ENCODE measurements at regions not wholly inside any gene's neighbourhood (a gene's known extent, or its start where the extent isn't known, plus 50 kb on each side); places are given as distances from the start of the nearest gene placed in this dataset.

GRCh38 chr5:142478113-142478512 is 153.3 kb upstream of the SPRY4 start:
- ATAC-seq (no peak), DNase-seq (no peak)
- Mint-ChIP-seq H3K9me3 (ENCODE audit: low read depth) (no peaks in the 10 kb centered on the region), H3K4me1 (peaks cover 3% of the 10 kb centered on the region), H3K27me3 (peaks cover 11% of the 10 kb centered on the region), H3K4me3 (no peak overlapping the region), H3K27ac (no peak overlapping the region), H3K36me3 (no peaks in the 10 kb centered on the region)
- CTCF ChIA-PET: no interaction called here

GRCh38 chr5:142475102-142475513 is 150.3 kb upstream of the SPRY4 start:
- Mint-ChIP-seq H3K9me3 (ENCODE audit: low read depth) (no peaks in the 10 kb centered on the region), H3K4me1 (peaks cover 10% of the 10 kb centered on the region), H3K27ac (no peak overlapping the region), H3K27me3 (peaks cover 8% of the 10 kb centered on the region), H3K36me3 (no peaks in the 10 kb centered on the region), H3K4me3 (no peak overlapping the region)
- ATAC-seq (no peak), DNase-seq (no peak)
- CTCF ChIA-PET: no interaction called here

GRCh38 chr5:142474431-142475094 is 149.7 kb upstream of the SPRY4 start:
- H3K36me3 Mint-ChIP-seq: no peaks in the 10 kb centered on the region

GRCh38 chr5:142473038-142473437 is 148.2 kb upstream of the SPRY4 start:
- peaks cover 10% of the 10 kb centered on the region for H3K4me1 Mint-ChIP-seq
- ATAC-seq: no peak
- no peak overlapping the region for H3K27ac Mint-ChIP-seq
- no peak for DNase-seq
- no peak overlapping the region for H3K4me3 Mint-ChIP-seq
- H3K27me3 Mint-ChIP-seq: no peaks in the 10 kb centered on the region
- no peaks in the 10 kb centered on the region for H3K36me3 Mint-ChIP-seq
- CTCF ChIA-PET: no interaction called here
- no peaks in the 10 kb centered on the region for H3K9me3 Mint-ChIP-seq (ENCODE audit: low read depth)

More at GRCh38 chr5:142474431-142475094, 149.7 kb upstream of the SPRY4 start:
- ATAC-seq (no peak), DNase-seq (no peak)
- Mint-ChIP-seq H3K4me1 (peaks cover 10% of the 10 kb centered on the region), H3K9me3 (ENCODE audit: low read depth) (no peaks in the 10 kb centered on the region), H3K4me3 (no peak overlapping the region), H3K27ac (no peak overlapping the region), H3K27me3 (peaks cover 5% of the 10 kb centered on the region)
- CTCF ChIA-PET: no interaction called here

GRCh38 chr5:142472306-142472951 is 147.6 kb upstream of the SPRY4 start:
- Mint-ChIP-seq H3K4me3 (no peak overlapping the region), H3K36me3 (no peaks in the 10 kb centered on the region), H3K27me3 (no peaks in the 10 kb centered on the region), H3K4me1 (peaks cover 10% of the 10 kb centered on the region), H3K9me3 (ENCODE audit: low read depth) (no peaks in the 10 kb centered on the region), H3K27ac (peak overlapping the region; percentile 64)
- ATAC-seq: peak; percentile 97
- peak; percentile 72 for DNase-seq
- CTCF ChIA-PET: no interaction called here

- no peaks in the 10 kb centered on the region for H3K36me3 Mint-ChIP-seq
- DNase-seq: no peak
- no peak for ATAC-seq
- H3K27me3 Mint-ChIP-seq: peaks cover 2% of the 10 kb centered on the region
- no peaks in the 10 kb centered on the region for H3K4me1 Mint-ChIP-seq
- no peak overlapping the region for H3K4me3 Mint-ChIP-seq
- H3K27ac Mint-ChIP-seq: no peak overlapping the region
- CTCF ChIA-PET: interaction anchor here (1.6 kb wide), 1 partner anchor 10 kb away, joined by 4 read pairs; no protein-coding TSS in a partner anchor
- H3K9me3 Mint-ChIP-seq (ENCODE audit: low read depth): no peaks in the 10 kb centered on the region
Measured at GRCh38 chr5:142466195-142466971, 141.6 kb upstream of the SPRY4 start.

GRCh38 chr5:142465476-142465875 is 140.7 kb upstream of the SPRY4 start:
- DNase-seq: no peak
- H3K27ac Mint-ChIP-seq: no peak overlapping the region
- H3K4me3 Mint-ChIP-seq: no peak overlapping the region
- ATAC-seq: no peak
- peaks cover 2% of the 10 kb centered on the region for H3K27me3 Mint-ChIP-seq
- H3K36me3 Mint-ChIP-seq: no peaks in the 10 kb centered on the region
- H3K9me3 Mint-ChIP-seq (ENCODE audit: low read depth): no peaks in the 10 kb centered on the region
- CTCF ChIA-PET: interaction anchor here (1.6 kb wide), 1 partner anchor 11 kb away, joined by 4 read pairs; no protein-coding TSS in a partner anchor
- no peaks in the 10 kb centered on the region for H3K4me1 Mint-ChIP-seq

- Mint-ChIP-seq H3K9me3 (ENCODE audit: low read depth) (no peaks in the 10 kb centered on the region), H3K27ac (no peak overlapping the region), H3K4me1 (no peaks in the 10 kb centered on the region), H3K36me3 (no peaks in the 10 kb centered on the region), H3K4me3 (no peak overlapping the region), H3K27me3 (peaks cover 2% of the 10 kb centered on the region)
- no peak for ATAC-seq
- CTCF ChIA-PET: no interaction called here
- no peak for DNase-seq
Measured at GRCh38 chr5:142463904-142464303, 139.1 kb upstream of the SPRY4 start.

- ATAC-seq (no peak), DNase-seq (no peak)
- no peaks in the 10 kb centered on the region for H3K9me3 Mint-ChIP-seq (ENCODE audit: low read depth)
- CTCF ChIA-PET: no interaction called here
- peaks cover 2% of the 10 kb centered on the region for H3K4me1 Mint-ChIP-seq
- no peak overlapping the region for H3K27ac Mint-ChIP-seq
- no peak overlapping the region for H3K4me3 Mint-ChIP-seq
- H3K36me3 Mint-ChIP-seq: no peaks in the 10 kb centered on the region
- H3K27me3 Mint-ChIP-seq: peaks cover 3% of the 10 kb centered on the region
Measured at GRCh38 chr5:142461028-142461590, 136.3 kb upstream of the SPRY4 start.

GRCh38 chr5:142459209-142459608 is 134.4 kb upstream of the SPRY4 start:
- DNase-seq (no peak), ATAC-seq (no peak)
- H3K9me3 Mint-ChIP-seq (ENCODE audit: low read depth): no peaks in the 10 kb centered on the region
- H3K27ac Mint-ChIP-seq: no peak overlapping the region
- CTCF ChIA-PET: no interaction called here
- peaks cover 8% of the 10 kb centered on the region for H3K4me1 Mint-ChIP-seq
- H3K36me3 Mint-ChIP-seq: no peaks in the 10 kb centered on the region
- peaks cover 10% of the 10 kb centered on the region for H3K27me3 Mint-ChIP-seq
- no peak overlapping the region for H3K4me3 Mint-ChIP-seq

GRCh38 chr5:142455856-142456255 is 131.0 kb upstream of the SPRY4 start:
- H3K4me3 Mint-ChIP-seq: no peak overlapping the region
- H3K36me3 Mint-ChIP-seq: no peaks in the 10 kb centered on the region
- no peak overlapping the region for H3K27ac Mint-ChIP-seq
- H3K27me3 Mint-ChIP-seq: peaks cover 16% of the 10 kb centered on the region
- CTCF ChIA-PET: no interaction called here
- ATAC-seq (no peak), DNase-seq (no peak)
- peaks cover 8% of the 10 kb centered on the region for H3K4me1 Mint-ChIP-seq
- H3K9me3 Mint-ChIP-seq (ENCODE audit: low read depth): no peaks in the 10 kb centered on the region

- ATAC-seq (no peak), DNase-seq (no peak)
- Mint-ChIP-seq H3K9me3 (ENCODE audit: low read depth) (no peaks in the 10 kb centered on the region), H3K4me1 (peaks cover 8% of the 10 kb centered on the region), H3K36me3 (no peaks in the 10 kb centered on the region), H3K27ac (no peak overlapping the region), H3K4me3 (no peak overlapping the region), H3K27me3 (peaks cover 20% of the 10 kb centered on the region)
- CTCF ChIA-PET: interaction anchor here (0.6 kb wide), 1 partner anchor 1635 kb away, joined by 3 read pairs; no protein-coding TSS in a partner anchor
Measured at GRCh38 chr5:142453932-142454331, 129.1 kb upstream of the SPRY4 start.

- Mint-ChIP-seq H3K27me3 (peaks cover 18% of the 10 kb centered on the region), H3K4me3 (no peak overlapping the region), H3K36me3 (no peaks in the 10 kb centered on the region), H3K27ac (no peak overlapping the region), H3K4me1 (no peaks in the 10 kb centered on the region), H3K9me3 (ENCODE audit: low read depth) (no peaks in the 10 kb centered on the region)
- ATAC-seq (no peak), DNase-seq (no peak)
- CTCF ChIA-PET: no interaction called here
Measured at GRCh38 chr5:142450419-142450818, 125.6 kb upstream of the SPRY4 start.

Measured in activated CD8-positive, alpha-beta memory T cell treated with anti-CD3 and anti-CD28 coated beads, Interleukin-2, amount 10 ng/mL, durations not matched to agents 7 days and 5 days (primary cell).